ENCODE measurements at regions not wholly inside any gene's neighbourhood (a gene's known extent, or its start where the extent isn't known, plus 50 kb on each side); places are given as distances from the start of the nearest gene placed in this dataset.
"Not testable (repeated sequence)": the region's sequence is repeated elsewhere in the genome, so short reads cannot be mapped to it uniquely, and the experiment has no call there.

DNA sequence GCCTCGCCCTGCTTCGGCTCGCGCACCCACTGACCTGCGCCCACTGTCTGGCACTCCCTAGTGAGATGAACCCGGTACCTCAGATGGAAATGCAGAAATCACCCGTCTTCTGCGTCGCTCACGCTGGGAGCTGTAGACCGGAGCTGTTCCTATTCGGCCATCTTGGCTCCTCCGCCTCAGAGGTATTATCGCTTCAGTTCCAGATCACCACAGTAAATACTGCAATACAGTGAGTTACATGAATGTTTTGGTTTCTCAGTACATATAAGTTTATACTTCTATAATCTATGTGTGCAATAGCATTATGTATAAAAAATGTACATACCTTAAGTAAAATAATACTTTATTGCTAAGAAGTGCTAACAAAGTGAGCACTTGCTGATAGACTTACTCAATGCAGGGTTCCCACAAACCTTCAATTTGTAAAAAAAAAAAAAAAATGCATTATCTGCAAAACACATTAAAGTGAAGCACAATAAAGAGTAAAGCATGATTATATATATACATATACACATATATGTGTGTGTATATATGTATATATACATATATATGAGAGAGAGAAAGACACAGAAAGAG is 78.7 kb downstream of the KCNA5 start:
- TF ChIP-seq, protein P1, sequence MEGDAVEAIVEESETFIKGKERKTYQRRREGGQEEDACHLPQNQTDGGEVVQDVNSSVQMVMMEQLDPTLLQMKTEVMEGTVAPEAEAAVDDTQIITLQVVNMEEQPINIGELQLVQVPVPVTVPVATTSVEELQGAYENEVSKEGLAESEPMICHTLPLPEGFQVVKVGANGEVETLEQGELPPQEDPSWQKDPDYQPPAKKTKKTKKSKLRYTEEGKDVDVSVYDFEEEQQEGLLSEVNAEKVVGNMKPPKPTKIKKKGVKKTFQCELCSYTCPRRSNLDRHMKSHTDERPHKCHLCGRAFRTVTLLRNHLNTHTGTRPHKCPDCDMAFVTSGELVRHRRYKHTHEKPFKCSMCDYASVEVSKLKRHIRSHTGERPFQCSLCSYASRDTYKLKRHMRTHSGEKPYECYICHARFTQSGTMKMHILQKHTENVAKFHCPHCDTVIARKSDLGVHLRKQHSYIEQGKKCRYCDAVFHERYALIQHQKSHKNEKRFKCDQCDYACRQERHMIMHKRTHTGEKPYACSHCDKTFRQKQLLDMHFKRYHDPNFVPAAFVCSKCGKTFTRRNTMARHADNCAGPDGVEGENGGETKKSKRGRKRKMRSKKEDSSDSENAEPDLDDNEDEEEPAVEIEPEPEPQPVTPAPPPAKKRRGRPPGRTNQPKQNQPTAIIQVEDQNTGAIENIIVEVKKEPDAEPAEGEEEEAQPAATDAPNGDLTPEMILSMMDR (IDR thresholded peaks at IDR 0.05; ENCODE audit: extremely low read depth in 1 of 2, insufficient read depth in 1 of 2, low read depth in 1 of 2, low read length in 2 of 2) = not testable (repeated sequence)
- TF ChIP-seq, protein P2, sequence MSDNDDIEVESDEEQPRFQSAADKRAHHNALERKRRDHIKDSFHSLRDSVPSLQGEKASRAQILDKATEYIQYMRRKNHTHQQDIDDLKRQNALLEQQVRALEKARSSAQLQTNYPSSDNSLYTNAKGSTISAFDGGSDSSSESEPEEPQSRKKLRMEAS (IDR thresholded peaks at IDR 0.05; ENCODE audit: insufficient read depth, insufficient read length) = not testable (repeated sequence)
- not testable (repeated sequence) for TF ChIP-seq POLR2AphosphoS5 (IDR thresholded peaks at IDR 0.05; ENCODE audit: insufficient read depth, low read depth, low read length); POLR2A (IDR thresholded peaks at IDR 0.05; ENCODE audit: low read depth, low read length); JUN (IDR thresholded peaks at IDR 0.05; ENCODE audit: borderline replicate concordance, insufficient read depth, insufficient read length, low read depth); EZH2 (IDR thresholded peaks at IDR 0.05; ENCODE audit: borderline replicate concordance, low read depth, low read length, severe bottlenecking)

Data from endothelial cell of umbilical vein (primary cell).